VCaP (cell line): ENCODE measurements at regions not wholly inside any gene's neighbourhood (a gene's known extent, or its start where the extent isn't known, plus 50 kb on each side); places are given as distances from the start of the nearest gene placed in this dataset.

Source experiments
- H3K27ac ChIP-seq: fragments of 450-650 bp; 2 replicates; pipeline ENCODE4 v1.5.1; 2017
- TF ChIP-seq, protein P1 (sequence below): fragments of 450-650 bp; conservative IDR thresholded peaks from 2 replicates; pipeline ENCODE4 v1.5.1; 2017; ENCODE audit warnings: mild to moderate bottlenecking, moderate library complexity

GRCh38 chr3:99094606-99095005, 193.1 kb upstream of the DCBLD2 start:
- TF ChIP-seq, protein P1, sequence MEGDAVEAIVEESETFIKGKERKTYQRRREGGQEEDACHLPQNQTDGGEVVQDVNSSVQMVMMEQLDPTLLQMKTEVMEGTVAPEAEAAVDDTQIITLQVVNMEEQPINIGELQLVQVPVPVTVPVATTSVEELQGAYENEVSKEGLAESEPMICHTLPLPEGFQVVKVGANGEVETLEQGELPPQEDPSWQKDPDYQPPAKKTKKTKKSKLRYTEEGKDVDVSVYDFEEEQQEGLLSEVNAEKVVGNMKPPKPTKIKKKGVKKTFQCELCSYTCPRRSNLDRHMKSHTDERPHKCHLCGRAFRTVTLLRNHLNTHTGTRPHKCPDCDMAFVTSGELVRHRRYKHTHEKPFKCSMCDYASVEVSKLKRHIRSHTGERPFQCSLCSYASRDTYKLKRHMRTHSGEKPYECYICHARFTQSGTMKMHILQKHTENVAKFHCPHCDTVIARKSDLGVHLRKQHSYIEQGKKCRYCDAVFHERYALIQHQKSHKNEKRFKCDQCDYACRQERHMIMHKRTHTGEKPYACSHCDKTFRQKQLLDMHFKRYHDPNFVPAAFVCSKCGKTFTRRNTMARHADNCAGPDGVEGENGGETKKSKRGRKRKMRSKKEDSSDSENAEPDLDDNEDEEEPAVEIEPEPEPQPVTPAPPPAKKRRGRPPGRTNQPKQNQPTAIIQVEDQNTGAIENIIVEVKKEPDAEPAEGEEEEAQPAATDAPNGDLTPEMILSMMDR: no peak
- no peak overlapping the region for H3K27ac ChIP-seq

DNA sequence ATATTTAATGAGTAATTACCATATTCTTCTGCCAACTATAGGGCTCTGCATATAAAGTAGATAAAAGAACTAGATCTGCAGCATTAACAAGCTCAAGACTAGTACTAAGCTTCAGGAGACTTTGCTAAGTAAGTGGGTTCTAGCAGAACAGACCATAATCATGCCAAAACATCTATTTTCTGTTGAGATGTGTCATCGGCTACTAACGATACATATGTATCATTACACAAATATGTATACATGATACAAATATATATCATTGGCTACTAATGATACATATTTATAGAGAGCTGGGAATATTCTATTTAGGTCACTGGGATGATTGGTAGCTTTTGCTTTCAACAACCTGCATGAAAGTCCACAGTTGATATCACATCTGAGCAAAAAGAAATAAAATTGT, 185.8 kb upstream of the DCBLD2 start:
- no peak overlapping the region for H3K27ac ChIP-seq
- TF ChIP-seq, protein P1: no peak

DNA sequence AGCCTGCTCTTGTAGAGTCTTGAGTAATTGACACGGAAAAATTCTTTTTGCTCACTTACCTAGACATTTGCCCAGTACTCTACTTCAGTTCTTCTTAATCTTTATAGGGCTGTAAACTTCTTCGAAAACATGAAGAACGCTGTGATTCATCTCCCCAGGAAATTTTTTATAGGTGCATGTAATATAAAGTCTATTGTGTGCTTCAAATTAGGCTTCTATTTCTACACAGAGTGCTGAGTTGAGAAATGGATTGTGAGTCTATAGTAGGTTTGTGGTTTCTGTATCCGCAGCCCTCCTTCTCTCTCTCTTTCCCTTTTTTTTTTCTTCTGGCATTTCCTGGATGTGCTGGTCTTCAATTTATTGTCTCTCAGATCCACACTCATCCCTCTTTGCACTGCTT, 183.3 kb upstream of the DCBLD2 start:
- H3K27ac ChIP-seq: no peak overlapping the region
- TF ChIP-seq, protein P1: no peak

GRCh38 chr3:99084156-99084555, 182.7 kb upstream of the DCBLD2 start:
- no peak overlapping the region for H3K27ac ChIP-seq
- TF ChIP-seq, protein P1: no peak

DNA sequence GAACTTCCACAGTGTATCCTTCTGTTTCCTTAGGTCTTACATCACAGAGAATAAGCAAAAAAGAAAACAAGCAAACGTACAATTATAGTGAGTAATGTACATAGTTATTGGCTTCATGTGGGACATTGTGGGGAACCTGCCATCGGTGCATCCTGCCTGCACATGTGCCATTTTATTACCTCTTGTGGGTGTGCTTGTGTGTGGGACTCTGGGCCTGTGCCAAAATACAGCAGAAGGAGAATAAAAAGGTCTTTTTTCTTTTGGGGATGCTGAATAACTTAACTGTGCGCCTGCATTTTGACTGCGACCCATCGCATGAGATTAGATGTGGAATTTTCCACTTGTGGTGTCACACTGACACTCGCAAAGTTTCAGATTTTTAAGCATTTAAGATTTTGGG, 169.6 kb upstream of the DCBLD2 start:
- no peak overlapping the region for H3K27ac ChIP-seq
- TF ChIP-seq, protein P1: no peak

- TF ChIP-seq, protein P1: no peak
- no peak overlapping the region for H3K27ac ChIP-seq
Measured at GRCh38 chr3:99069973-99070372, 168.5 kb upstream of the DCBLD2 start.

GRCh38 chr3:99066863-99067262, 165.4 kb upstream of the DCBLD2 start:
- TF ChIP-seq, protein P1: no peak

GRCh38 chr3:99049164-99049563, 147.7 kb upstream of the DCBLD2 start:
- TF ChIP-seq, protein P1: no peak
- H3K27ac ChIP-seq: no peak overlapping the region

More at GRCh38 chr3:99066863-99067262, 165.4 kb upstream of the DCBLD2 start:
- no peak overlapping the region for H3K27ac ChIP-seq
